Endothelial cell of umbilical vein (primary cell): ENCODE measurements at regions not wholly inside any gene's neighbourhood (a gene's known extent, or its start where the extent isn't known, plus 50 kb on each side); places are given as distances from the start of the nearest gene placed in this dataset.

ENCODE experiments used
- EZH2 ChIP-seq: IDR thresholded peaks from 2 replicates; pipeline ENCODE4 v1.6.1; 2012; ENCODE audit warnings: borderline replicate concordance, low read depth, mild to moderate bottlenecking, moderate library complexity, low read length, inconsistent platforms; ENCODE audit not compliant: severe bottlenecking
- GATA2 ChIP-seq: IDR thresholded peaks from 2 replicates; pipeline ENCODE4 v1.7.0; 2011; ENCODE audit warnings: low read depth, mild to moderate bottlenecking, moderate library complexity, mixed read lengths, low read length; ENCODE audit not compliant: insufficient read length, insufficient read depth
- POLR2A ChIP-seq: IDR thresholded peaks from 2 replicates; pipeline ENCODE4 v1.6.1; 2012; ENCODE audit warnings: low read depth, mild to moderate bottlenecking, control low read depth, low read length
- POLR2AphosphoS5 ChIP-seq: IDR thresholded peaks from 2 replicates; pipeline ENCODE4 v1.6.1; 2012; ENCODE audit warnings: low read depth, mild to moderate bottlenecking, control low read depth, low read length, moderate library complexity; ENCODE audit not compliant: insufficient read depth
- TF ChIP-seq, protein P1 (sequence below), 2 donors: IDR thresholded peaks; 1 replicate in 1 of 2; 2 replicates in 1 of 2; pipeline ENCODE4 v1.5.1; 2011; ENCODE audit warnings: low read length in 2 of 2, mild to moderate bottlenecking in 2 of 2, moderate library complexity in 2 of 2, control low read depth in 1 of 2, inconsistent platforms in 1 of 2, low read depth in 1 of 2; ENCODE audit not compliant: insufficient read depth in 1 of 2; ENCODE audit errors: extremely low read depth in 1 of 2

DNA sequence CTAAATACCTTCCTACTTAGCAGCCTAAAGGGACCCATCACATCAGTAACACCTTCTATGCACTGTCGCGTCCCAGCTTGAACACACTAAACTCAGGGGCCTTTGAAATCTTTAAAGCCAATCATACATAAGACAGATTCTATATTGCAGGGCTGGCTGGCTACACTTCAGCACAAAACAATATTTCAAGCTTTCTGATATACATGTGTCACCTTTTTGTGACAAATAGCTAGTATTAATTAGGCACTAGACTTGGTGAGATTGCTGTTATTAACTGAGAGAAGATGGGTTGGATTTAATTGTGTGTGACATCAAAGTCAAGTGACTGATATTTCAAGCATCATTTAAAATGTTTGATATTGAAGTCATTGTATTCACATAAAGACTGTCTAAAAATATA lies 148.4 kb downstream of the ZIC4 start:
- no peak for TF ChIP-seq GATA2
- TF ChIP-seq POLR2A = no peak
- TF ChIP-seq, protein P1, sequence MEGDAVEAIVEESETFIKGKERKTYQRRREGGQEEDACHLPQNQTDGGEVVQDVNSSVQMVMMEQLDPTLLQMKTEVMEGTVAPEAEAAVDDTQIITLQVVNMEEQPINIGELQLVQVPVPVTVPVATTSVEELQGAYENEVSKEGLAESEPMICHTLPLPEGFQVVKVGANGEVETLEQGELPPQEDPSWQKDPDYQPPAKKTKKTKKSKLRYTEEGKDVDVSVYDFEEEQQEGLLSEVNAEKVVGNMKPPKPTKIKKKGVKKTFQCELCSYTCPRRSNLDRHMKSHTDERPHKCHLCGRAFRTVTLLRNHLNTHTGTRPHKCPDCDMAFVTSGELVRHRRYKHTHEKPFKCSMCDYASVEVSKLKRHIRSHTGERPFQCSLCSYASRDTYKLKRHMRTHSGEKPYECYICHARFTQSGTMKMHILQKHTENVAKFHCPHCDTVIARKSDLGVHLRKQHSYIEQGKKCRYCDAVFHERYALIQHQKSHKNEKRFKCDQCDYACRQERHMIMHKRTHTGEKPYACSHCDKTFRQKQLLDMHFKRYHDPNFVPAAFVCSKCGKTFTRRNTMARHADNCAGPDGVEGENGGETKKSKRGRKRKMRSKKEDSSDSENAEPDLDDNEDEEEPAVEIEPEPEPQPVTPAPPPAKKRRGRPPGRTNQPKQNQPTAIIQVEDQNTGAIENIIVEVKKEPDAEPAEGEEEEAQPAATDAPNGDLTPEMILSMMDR (IDR thresholded peaks at IDR 0.05; ENCODE audit: extremely low read depth in 1 of 2, insufficient read depth in 1 of 2, low read depth in 1 of 2, low read length in 2 of 2) = no peak
- TF ChIP-seq EZH2 = no peak
- no peak for TF ChIP-seq POLR2AphosphoS5
